SHP77 treated with DMSO at 0.1 percent for 48 hours (cell line): ENCODE measurements at regions not wholly inside any gene's neighbourhood (a gene's known extent, or its start where the extent isn't known, plus 50 kb on each side); places are given as distances from the start of the nearest gene placed in this dataset.
A peak's percentile ranks its signal among the peaks of the same experiment; 100 is the strongest.

Source experiments
- DNase-seq: peaks from one replicate; lab custom pipeline; 2025; lab: John Stamatoyannopoulos, UW

DNA sequence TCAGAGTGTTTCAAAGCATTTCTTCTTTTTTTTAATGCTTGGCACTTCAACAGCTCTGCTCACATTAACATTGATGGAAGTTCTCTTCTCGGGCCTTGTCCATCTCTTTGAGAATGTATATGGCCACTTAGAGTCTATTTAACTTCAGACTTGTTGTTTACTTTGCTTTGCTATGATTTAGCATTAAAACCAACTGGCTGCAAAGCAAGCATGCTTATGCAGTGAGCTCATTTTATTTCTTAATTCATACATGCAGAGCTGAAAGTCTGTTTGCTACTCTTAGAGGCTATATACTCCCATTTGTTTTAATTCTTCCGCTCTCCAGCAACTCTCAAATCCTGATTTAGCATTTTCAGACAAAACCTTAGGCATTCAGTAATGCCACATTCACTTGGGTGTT, 107.6 kb upstream of the PACRGL start:
- no peak for DNase-seq

DNA sequence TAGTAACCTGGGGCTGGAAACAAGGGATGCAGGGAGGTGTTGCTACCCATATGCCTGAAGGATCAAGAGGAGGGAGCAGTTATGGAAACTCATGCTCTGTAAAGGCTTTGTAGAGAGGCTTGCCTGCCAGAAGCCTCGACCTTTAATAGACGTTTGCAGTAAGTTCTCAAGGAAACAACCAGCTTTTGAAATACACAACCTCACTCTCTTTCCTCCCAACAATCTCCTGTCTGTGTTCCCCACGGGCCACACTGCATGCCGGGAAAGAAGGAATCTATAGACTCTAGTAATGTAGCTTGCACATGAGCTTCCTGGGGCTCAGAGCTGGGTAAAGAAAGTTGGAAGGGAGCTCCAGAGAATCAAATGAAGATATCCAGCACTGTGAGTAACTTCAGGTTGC, 101.6 kb upstream of the PACRGL start:
- DNase-seq = no peak

DNA sequence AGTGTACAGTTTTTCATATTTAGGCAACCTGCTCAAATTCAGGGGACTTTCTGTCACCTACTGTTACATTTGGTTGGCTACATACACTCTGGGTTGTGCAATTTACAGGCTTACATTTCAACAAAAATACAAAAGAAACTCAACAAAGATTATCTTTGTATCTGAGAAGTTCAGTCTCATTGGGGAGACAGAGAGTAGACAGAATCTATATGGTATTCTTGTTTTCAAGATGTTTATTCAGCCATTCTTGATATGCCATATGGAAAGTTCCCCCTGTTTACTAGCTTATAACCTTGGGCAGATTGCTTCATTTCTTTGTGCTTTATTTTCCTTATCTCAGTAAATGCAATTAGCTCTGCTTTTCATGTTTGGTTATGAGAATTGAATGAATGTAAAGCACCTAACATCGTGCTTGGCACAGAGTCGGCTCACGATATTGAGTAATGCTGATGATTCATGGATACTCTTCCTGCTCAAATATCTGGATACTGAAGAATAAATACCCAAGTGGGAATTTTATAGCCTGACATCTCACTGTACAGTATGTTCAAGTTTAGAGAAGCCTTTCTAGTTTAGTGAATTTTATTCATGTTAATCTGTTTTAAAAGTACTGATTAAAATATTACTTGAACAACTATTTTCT, 96.5 kb upstream of the PACRGL start:
- no peak for DNase-seq

DNA sequence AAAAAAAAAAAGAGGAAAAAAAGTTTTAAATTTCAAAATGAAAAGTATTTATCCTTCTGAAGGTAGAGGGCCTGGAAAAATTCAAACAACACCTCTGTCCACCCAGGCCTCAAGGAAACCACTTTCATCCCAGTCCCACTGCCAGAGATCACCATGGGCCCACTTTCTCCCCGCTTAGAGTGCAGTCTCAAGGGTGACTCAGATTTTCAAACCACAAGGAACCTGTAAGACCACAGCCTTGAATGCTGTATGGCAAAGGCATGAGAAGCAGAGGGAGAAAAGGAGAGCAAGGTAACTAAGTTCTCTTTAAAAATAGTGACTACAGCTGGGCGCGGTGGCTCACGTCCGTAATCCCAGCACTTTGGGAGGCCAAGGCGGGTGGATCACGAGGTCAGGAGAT, 87.9 kb upstream of the PACRGL start:
- DNase-seq = no peak

DNA sequence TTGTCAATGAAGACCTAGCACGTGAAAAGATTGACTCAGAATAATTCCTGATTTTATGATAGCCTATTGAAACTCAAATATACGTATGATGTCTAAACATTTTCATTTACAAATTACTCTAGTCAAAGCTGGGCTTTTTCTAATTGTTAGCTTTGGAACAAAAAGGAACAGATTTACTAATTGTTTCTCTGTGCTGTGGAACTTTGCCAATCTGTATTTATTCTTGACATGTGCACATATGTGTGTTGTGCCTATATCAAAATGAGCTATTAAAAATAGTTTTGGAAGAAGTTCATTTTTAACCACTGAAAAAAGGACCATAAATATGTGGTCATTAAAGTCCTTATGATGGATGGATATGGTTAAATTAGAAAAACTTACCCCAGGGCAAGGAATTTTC, 85.4 kb upstream of the PACRGL start:
- no peak for DNase-seq

DNA sequence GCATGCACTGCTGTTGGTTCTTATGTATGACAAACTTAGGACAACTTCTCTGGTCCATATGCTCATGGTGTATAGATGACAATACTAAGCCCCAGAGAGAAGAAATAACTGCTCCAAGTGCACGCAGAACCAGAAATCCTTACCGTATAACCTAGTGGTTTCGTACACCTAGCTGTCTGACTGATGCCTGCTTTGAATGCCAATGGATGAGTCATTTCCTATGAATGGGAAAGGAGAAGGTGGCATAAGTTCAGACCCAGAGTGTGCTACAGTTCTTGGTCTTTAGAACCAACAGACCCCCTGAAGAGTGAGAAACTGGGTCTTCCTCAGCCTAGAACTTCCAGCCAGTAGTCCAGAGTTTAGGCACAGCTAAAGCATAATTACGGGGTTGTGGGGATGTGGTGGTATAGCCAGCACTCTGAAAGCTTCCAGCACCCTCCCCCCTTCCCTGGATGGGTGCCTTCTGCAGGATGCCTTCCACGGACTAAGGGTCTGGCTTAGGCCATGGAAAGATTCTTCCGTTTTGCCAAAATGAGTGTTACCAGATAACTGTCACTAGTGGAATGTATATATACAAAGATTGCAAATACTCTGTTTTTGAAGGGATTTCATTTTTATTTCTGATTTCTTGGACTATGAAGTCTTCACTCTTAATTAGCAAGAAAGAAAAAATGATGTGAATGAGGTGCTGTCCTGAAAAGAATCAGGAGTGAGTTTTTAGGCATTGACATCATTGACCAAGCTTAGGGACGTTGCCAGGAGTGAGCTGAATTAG, 84.6 kb upstream of the PACRGL start:
- no peak for DNase-seq

DNA sequence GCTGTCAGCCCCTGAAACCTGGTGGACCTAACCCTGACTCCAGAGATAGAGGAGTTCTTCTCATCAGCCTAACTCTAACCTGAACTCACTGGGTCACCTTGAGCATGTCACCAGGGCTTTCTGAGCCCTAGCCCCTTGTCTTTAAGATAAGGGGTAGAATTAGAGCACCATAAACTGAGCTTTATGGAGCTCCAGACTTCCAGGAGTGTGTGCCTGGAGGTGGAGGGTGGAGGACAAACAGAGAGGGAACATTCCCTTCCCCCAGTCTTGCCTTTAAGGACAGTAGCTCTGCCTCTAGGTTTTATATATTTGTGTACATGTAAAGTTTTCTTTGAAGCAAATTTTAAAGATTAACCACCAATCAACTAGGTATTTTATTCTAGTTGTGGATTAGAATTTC, 83.9 kb upstream of the PACRGL start:
- DNase-seq = no peak

DNA sequence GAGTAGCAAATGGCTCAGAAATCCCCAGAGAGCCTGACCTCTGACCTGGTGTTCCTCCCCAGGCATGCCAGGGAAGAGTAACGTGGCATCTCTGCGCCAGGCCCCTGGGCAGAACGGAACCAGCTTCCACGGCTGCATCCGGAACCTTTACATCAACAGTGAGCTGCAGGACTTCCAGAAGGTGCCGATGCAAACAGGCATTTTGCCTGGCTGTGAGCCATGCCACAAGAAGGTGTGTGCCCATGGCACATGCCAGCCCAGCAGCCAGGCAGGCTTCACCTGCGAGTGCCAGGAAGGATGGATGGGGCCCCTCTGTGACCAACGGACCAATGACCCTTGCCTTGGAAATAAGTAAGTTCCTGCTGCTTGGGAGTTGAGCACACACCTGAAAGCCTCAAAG, 83.4 kb upstream of the PACRGL start:
- no peak for DNase-seq

DNA sequence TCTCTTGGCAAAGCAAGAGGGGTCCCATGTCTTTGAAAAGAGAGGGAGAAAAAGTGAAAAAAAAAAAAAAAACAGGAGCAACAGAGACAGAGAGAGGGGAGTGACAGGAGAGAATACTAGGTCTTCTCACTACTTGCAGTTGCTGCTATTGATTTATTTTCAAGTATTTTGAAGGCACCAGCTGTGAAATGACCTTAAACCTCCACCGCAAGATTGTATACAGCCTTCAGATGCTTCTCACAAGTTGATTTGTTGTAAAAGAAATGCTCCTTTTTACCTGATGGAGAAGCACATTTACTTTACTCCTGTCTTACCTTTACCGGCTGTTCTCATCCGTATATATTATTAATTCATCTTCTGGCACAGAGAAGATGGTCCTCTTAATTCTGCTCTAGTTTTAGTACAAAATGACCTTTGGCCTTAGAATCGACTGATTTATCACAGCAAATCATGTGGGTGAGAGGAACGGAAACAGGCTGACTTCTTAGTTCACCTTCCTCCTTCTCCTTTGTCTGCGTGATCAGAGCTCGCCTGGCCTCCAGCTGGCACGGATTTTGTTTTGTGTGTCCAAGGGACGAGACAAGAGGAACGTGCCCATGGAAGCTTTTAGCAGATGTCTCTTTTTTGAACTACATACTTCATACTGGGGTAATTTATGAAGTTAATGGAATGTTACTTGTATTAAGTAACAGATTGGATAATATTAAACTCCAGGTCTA, 82.4 kb upstream of the PACRGL start:
- DNase-seq = no peak

DNA sequence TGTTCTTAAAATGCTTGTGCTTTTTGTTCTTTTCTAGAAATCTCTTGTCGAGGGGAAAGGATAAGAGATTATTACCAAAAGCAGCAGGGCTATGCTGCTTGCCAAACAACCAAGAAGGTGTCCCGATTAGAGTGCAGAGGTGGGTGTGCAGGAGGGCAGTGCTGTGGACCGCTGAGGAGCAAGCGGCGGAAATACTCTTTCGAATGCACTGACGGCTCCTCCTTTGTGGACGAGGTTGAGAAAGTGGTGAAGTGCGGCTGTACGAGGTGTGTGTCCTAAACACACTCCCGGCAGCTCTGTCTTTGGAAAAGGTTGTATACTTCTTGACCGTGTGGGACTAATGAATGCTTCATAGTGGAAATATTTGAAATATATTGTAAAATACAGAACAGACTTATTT, 81.5 kb upstream of the PACRGL start:
- DNase-seq = no peak

DNA sequence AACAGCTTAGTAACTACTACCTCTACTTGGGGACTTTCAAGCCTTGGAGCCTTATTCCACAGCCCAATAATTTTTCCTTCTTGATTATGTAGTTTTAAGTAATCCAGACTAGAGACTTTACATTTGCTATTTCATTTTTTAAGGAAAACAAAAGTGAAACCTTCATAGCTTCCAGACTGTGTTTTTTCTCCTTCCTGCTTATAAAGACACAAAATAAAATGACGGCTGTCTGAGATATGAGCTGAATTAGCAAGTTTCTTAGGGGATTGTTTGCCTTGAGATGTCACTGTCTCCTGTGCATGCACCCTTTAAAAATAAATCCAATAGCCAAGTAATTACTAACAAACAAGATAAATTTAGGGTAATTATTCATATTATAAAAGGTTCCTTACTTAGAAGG, 78.8 kb upstream of the PACRGL start:
- DNase-seq = no peak

DNA sequence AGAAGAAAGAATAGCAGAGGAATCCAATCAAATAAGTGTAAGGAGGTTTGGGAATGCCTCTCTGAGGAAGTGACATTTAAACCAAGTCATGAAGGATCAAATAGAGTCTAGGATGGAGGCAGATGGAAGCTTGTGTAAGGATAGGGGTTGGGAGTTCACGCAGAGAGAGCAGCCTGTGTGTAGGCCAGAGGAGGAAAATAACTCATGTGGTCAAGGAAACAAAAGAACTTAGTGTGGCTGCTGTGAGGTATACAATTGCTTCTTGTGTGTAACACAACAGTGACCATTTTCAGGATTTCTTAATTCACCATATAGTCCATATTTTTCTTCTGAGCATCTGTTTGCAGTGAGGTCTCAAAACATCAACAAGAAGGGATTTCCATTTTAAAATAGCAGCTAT, 77.6 kb upstream of the PACRGL start:
- DNase-seq = no peak

DNA sequence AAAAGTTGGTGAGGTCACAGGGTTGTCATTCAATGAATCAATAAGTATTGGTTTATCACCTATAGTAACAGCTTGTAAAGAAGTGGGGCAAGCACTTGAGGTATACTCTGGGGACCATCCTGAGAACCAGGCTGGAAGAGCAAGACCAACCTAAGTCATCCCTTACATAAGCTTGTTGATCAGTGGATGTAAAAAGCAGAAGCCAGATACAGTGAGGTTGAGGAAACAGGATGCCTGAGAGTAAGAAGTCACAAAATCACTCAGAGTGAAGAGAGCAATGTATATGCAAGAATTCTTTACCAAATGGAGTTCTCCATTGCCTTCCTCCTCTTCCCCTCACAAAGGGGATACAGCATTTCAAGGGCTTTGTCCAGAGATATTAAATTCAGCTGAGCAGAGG, 76.3 kb upstream of the PACRGL start:
- DNase-seq = no peak

DNA sequence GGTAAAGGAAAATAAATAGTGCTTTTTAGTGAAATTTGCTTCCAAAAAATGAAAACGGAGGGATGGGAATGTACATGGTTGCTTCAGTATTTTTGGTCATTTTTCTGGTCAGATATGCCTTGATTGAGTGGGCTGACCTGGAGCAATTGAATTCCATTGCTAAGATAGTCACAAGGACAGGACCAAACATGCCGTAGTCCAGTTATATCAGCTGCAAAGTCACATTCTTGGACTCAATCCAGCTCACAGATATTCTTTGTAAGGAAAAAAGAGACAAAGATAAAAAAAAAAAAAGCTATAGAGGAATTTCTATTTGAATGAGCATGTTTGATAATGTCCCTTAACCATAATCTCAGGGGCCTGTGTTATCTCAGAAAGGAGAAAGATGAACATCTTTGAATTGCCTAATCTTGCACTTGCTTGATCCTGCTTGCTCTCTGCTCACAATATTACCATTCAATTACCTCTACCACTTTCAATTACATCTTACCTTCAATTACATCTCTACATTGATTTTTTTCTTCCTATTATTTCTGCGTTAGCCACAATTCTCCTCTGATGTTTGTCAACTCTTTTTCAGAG, 75.4 kb upstream of the PACRGL start:
- no peak for DNase-seq

DNA sequence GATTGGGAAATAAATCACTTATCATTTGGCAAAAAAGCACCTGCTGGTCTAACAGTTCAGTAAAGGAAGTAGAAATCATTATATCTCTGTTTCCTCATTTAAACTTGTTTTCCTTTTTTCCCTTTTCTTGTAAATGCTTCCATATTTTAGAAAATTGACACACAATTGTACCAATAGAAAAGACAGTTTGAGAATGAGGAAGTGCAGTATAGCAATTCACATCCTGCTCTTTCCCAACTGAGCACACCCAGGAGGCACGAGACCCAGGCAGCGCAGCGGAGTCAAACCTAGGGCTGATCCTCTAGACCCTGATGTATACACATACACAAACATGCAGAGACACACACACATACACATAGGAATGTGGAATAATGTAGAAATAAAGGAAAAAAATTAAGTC, 74.8 kb upstream of the PACRGL start:
- no peak for DNase-seq

DNA sequence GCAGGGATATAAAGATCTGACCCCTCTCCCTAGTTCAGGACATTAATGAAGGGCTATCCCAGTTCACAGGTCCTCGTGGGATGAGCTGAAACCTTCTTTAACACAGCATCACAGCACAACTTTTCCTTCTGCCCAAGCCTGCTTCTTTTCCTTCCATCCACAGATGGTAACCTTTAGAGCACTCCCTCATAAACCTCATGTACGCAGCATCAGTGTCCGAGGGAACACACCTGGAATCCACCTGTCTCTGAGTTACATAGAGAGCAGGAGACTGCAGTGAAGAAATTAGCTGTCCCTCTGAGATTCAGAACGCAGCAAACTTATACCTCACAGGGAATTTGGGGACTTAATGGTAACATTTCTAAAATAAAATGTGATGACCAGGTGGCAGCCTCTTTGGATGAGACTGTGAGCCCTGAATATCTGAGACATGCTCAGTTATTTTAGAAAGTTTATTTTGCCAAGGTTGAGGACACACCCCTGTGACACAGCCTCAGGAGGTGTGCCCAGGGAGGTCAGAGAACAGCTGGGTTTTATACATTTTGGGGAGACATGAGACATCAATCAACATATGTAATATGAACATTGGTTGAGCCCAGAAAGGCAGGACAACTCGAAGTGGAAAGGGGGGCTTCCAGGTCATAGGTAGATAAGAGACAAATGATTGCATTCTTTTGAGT, 73.8 kb upstream of the PACRGL start:
- DNase-seq = no peak

DNA sequence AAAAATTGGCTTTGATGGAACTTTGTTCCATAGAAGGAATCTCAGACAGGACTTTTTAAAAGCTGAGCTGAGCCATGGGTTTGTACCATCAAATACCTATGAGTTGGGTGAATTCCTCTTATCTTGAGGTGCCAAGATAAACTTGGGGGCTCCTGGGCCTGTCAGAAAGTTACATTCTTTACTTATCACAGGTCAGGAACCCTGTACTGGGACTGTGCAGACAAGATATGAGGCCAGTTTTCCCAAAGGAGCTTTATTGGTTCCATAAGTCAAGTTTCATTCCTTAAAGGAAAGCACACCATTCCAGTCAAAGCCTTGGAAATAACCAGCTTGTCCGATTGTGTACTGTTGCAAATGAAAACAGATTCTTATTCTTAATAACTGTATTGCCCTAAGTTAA, 72.4 kb upstream of the PACRGL start:
- no peak for DNase-seq

DNA sequence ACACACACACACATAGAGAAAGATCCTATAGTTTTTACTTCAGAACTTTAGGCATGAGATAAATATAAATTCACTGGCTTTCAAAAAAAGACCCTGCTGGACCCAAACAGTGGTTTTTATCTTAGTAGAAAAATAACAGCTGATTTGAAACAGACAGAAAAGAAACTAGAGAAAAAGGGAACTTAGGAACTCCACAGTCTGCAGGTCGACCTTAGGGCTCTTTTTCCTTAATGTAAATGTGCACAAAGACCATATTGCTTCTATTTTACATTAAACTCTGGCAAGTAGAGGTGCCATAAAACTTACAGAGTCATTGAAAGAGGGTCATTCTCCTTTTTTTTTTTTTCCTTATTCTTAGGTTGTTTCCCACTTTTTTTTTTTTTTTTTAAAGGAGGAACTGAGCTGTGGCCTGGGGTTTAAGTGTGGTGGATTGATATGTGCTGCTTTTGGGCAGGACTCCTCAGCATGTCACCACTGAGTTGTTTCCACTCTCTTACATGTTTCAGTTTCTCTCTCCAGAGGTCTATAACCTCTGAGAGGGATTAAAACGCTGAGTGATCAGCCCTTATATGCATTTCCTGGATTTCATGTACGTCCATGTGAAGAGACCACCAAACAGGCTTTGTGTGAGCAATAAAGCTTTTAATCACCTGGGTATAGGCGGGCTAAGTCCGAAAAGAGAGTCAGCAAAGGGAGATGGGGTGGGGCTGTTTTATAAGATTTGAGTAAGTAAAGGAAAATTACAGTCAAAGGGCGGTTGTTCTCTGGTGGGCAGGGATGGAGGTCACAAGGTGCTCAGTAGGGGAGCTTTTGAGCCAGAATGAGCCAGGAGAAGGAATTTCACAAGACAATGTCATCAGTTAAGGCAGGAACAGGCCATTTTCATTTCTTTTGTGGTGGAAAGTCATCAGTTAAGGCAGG, 70.8 kb upstream of the PACRGL start:
- DNase-seq = no peak

DNA sequence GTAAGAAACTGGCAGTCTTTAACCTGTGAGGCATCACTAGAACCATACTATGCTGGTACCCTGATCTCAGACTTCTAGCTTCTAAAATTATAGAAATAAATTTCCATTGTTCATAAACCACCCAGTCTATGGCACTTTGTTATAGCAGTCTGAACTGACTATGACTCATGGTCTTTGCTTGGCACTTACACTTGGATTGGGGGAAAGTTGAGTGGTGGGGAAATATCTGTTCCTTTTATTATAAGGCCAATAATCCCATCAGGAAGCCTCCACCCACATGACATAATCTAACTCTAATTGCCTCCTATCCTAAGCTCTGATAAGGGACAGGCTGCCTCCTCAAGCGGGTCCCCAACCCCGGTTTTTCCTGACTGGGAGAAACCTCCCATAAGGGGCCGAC, 61.4 kb upstream of the PACRGL start:
- no peak for DNase-seq

DNA sequence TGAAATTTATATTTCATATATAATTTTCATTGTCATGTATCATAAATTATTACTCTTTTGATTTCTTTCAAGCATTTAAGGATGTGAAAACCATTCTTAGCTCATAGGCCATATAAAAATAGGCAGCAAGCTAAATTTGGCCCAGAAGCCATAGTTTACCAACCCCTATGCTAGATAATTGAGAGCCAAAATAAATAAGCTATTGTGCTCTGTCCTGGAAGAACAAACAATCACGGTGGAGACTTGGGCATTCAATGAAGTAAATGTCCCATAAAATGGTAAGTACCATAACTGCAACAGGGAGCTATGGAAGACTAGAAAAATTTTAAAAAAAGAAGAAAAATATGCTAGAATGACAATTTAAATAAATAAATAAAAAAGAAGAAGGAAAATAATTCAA, 60.9 kb upstream of the PACRGL start:
- peak; percentile 50 for DNase-seq

DNA sequence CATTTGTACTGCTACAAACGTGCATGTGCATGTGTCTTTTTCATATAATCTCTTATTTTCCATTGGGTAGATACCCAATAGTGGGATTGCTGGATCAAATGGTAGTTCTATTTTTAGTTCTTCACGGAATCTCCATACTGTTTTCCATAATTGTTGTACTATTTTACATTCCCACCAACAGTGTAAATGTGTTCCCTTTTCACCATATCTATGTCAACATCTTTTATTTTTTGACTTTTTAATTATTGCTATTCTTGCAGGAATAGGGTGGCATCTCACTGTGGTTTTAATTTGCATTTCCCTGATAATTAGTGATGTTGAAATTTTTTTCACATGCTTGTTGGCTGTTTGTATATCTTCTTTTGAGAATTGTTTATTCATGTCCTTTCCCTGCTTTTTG, 59.3 kb upstream of the PACRGL start:
- DNase-seq = no peak
